B cell (primary cell): ENCODE measurements at regions not wholly inside any gene's neighbourhood (a gene's known extent, or its start where the extent isn't known, plus 50 kb on each side); places are given as distances from the start of the nearest gene placed in this dataset.
"Not testable (repeated sequence)": the region's sequence is repeated elsewhere in the genome, so short reads cannot be mapped to it uniquely, and the experiment has no call there.

Source experiments
- ATAC-seq: fragments of 200-7000 bp; cut with Tn5 transposase; one replicate; pipeline ENCODE4 v1.10.0; 2021; ENCODE audit warnings: low read depth, mild to moderate bottlenecking, moderate number of reproducible peaks, moderate library complexity
- CTCF ChIA-PET: fragments of 350-600 bp; sonication (Branson Sonifier 250); formaldehyde crosslinking; loops from one replicate; lab custom pipeline; 2021; ENCODE audit warnings: antibody characterized with exemption, inconsistent platforms; lab: Charles Lee
- POLR2A ChIA-PET: fragments of 350-600 bp; sonication (Branson Sonifier 250); formaldehyde crosslinking; loops from one replicate; lab custom pipeline; 2021; ENCODE audit warnings: antibody characterized with exemption; lab: Charles Lee
- DNase-seq: peaks from one replicate; pipeline ENCODE4 v3.0.0; 2013
- H2AFZ ChIP-seq: 2 replicates; pipeline ENCODE4 v1.6.1; 2012; ENCODE audit warnings: mild to moderate bottlenecking, low read depth, low read length; ENCODE audit not compliant: insufficient read depth, poor library complexity, severe bottlenecking
- H3K27ac ChIP-seq, 2 donors: 1 replicate in 1 of 2; 2 replicates in 1 of 2; pipeline ENCODE4 v1.5.1; 2012 to 2013; ENCODE audit warnings: low read length in 2 of 2, mild to moderate bottlenecking in 2 of 2, moderate library complexity in 1 of 2
- H3K27me3 ChIP-seq, 4 experiments: fragments of 200-600 bp in 1 of 4; sonication (generic) in 1 of 4; replicated peaks in 1 of 4; 1 replicate in 2 of 4; 2 replicates in 2 of 4; pipeline versions ENCODE4 v1.6.1 to v1.7.0; 2013 to 2016; ENCODE audit warnings: low read length in 3 of 4, mild to moderate bottlenecking in 2 of 4, mixed read lengths in 1 of 4, moderate library complexity in 1 of 4; ENCODE audit not compliant: insufficient read depth in 4 of 4, control insufficient read depth in 3 of 4; ENCODE audit errors: control extremely low read depth in 1 of 4
- H3K36me3 ChIP-seq, 2 experiments: replicated peaks in 1 of 2; 1 replicate in 1 of 2; 2 replicates in 1 of 2; pipeline versions ENCODE4 v1.6.1 to v1.7.1; 2013; ENCODE audit warnings: low read length in 1 of 2; ENCODE audit not compliant: insufficient read depth in 2 of 2, control insufficient read depth in 1 of 2; ENCODE audit errors: control extremely low read depth in 1 of 2, extremely low read depth in 1 of 2
- H3K4me1 ChIP-seq, 2 donors: fragments of 200-600 bp in 1 of 2; sonication (generic) in 1 of 2; 1 replicate in 1 of 2; 2 replicates in 1 of 2; pipeline versions ENCODE4 v1.5.1 to v1.6.1; 2013 to 2017; ENCODE audit warnings: low read length in 2 of 2; ENCODE audit not compliant: control insufficient read depth in 2 of 2, insufficient read depth in 2 of 2
- H3K4me2 ChIP-seq: replicated peaks from 2 replicates; pipeline ENCODE3; 2012; ENCODE audit warnings: mild to moderate bottlenecking, low read depth, low read length; ENCODE audit not compliant: poor library complexity, severe bottlenecking
- H3K4me3 ChIP-seq, 5 experiments: fragments of 200-600 bp in 1 of 5; sonication (generic) in 1 of 5; 1 replicate in 3 of 5; 2 replicates in 2 of 5; pipeline versions ENCODE4 v1.5.1 to v1.7.0; 2011 to 2016; ENCODE audit warnings: low read length in 4 of 5, mild to moderate bottlenecking in 4 of 5, low read depth in 2 of 5, control low read depth in 1 of 5, moderate library complexity in 1 of 5; ENCODE audit not compliant: insufficient read depth in 1 of 5; ENCODE audit errors: control extremely low read depth in 1 of 5, extremely low read depth in 1 of 5
- H3K79me2 ChIP-seq: fragments of 200-600 bp; sonication (generic); one replicate; pipeline ENCODE4 v1.6.0; 2016; ENCODE audit warnings: low read length; ENCODE audit not compliant: control insufficient read depth, insufficient read depth
- H3K9ac ChIP-seq: fragments of 200-600 bp; sonication (generic); 2 replicates; pipeline ENCODE4 v1.6.1; 2017; ENCODE audit warnings: mild to moderate bottlenecking, low read length, moderate library complexity
- H3K9me3 ChIP-seq, 3 donors: one replicate each; pipeline versions ENCODE4 v1.6.1 to v1.7.1; 2013; ENCODE audit warnings: low read length in 2 of 3; ENCODE audit not compliant: control insufficient read depth in 2 of 3, insufficient read depth in 1 of 3; ENCODE audit errors: control extremely low read depth in 1 of 3
- H4K20me1 ChIP-seq: 2 replicates; pipeline ENCODE4 v1.6.0; 2012; ENCODE audit warnings: mild to moderate bottlenecking, low read length; ENCODE audit not compliant: insufficient read depth, control insufficient read depth, poor library complexity, severe bottlenecking
- H3K27ac Mint-ChIP-seq: one replicate; pipeline ENCODE4 v1.8.0; 2021; ENCODE audit warnings: mixed read lengths
- H3K27me3 Mint-ChIP-seq: one replicate; pipeline ENCODE4 v1.8.0; 2021; ENCODE audit warnings: mixed read lengths
- H3K4me1 Mint-ChIP-seq: one replicate; pipeline ENCODE4 v1.8.0; 2021; ENCODE audit warnings: mixed read lengths
- H3K4me3 Mint-ChIP-seq: one replicate; pipeline ENCODE4 v1.8.0; 2021; ENCODE audit warnings: mixed read lengths
- H3K9me3 Mint-ChIP-seq: one replicate; pipeline ENCODE4 v1.8.0; 2022; ENCODE audit warnings: mixed read lengths; ENCODE audit not compliant: insufficient read depth
- CTCF ChIP-seq: fragments of 200-600 bp; IDR thresholded peaks from one replicate; pipeline ENCODE4 v1.8.0; 2022; ENCODE audit warnings: antibody characterized with exemption, mild to moderate bottlenecking
- EZH2 ChIP-seq: IDR thresholded peaks from 2 replicates; pipeline ENCODE4 v1.6.1; 2012; ENCODE audit warnings: borderline replicate concordance, low read depth, mild to moderate bottlenecking, moderate library complexity, low read length; ENCODE audit not compliant: insufficient read depth, poor library complexity, severe bottlenecking
- WGBS: methylation state at CpG from one replicate; pipeline ENCODE4 v1.1.5; 2013; ENCODE audit warnings: missing lambda C conversion rate; ENCODE audit not compliant: insufficient coverage; 5-methylcytosine and 5-hydroxymethylcytosine counted together
- intact Hi-C: fragments of 100-400 bp; cut with micrococcal nuclease; formaldehyde crosslinking; loops from one replicate; pipeline ENCODE4 v1.10.0; 2022

GRCh38 chr3:103873021-103873420 is 1438.2 kb downstream of the ZPLD1 start:
- H3K9me3 ChIP-seq: no peaks in the 10 kb centered on the region
- ATAC-seq (no peak), DNase-seq (no peak)
- H3K4me3 ChIP-seq: no peak overlapping the region
- H3K36me3 ChIP-seq: no peaks in the 10 kb centered on the region
- no peak overlapping the region for H2AFZ ChIP-seq
- no peak overlapping the region for H3K4me2 ChIP-seq
- H3K4me1 ChIP-seq: no peaks in the 10 kb centered on the region
- H3K79me2 ChIP-seq: no peaks in the 10 kb centered on the region
- no peak overlapping the region for H3K27ac ChIP-seq
- ChIA-PET CTCF (no interaction called here), POLR2A (no interaction called here)
- no peaks in the 10 kb centered on the region for H4K20me1 ChIP-seq
- no peak overlapping the region for H3K9ac ChIP-seq
- Mint-ChIP-seq H3K27ac (no peak overlapping the region), H3K4me1 (no peaks in the 10 kb centered on the region), H3K4me3 (no peak overlapping the region), H3K27me3 (no peaks in the 10 kb centered on the region), H3K9me3 (no peaks in the 10 kb centered on the region)
- no peak for TF ChIP-seq EZH2
- no peak for TF ChIP-seq CTCF
- intact Hi-C loops: no loop called here
- H3K27me3 ChIP-seq: no peaks in the 10 kb centered on the region

GRCh38 chr3:103873897-103874545 is 1439.2 kb downstream of the ZPLD1 start:
- H3K4me1 ChIP-seq: no peaks in the 10 kb centered on the region
- ChIA-PET POLR2A (no interaction called here), CTCF (no interaction called here)
- Mint-ChIP-seq H3K27ac (no peak overlapping the region), H3K4me1 (no peaks in the 10 kb centered on the region), H3K4me3 (no peak overlapping the region), H3K9me3 (no peaks in the 10 kb centered on the region), H3K27me3 (no peaks in the 10 kb centered on the region)
- H3K27me3 ChIP-seq: no peaks in the 10 kb centered on the region
- ATAC-seq (no peak), DNase-seq (no peak)
- H3K36me3 ChIP-seq: no peaks in the 10 kb centered on the region
- TF ChIP-seq EZH2: no peak
- no peak for TF ChIP-seq CTCF
- intact Hi-C loops: no loop called here
- H3K4me2 ChIP-seq: no peak overlapping the region
- no peak overlapping the region for H3K4me3 ChIP-seq
- H3K9me3 ChIP-seq: no peaks in the 10 kb centered on the region
- H2AFZ ChIP-seq: no peak overlapping the region
- no peaks in the 10 kb centered on the region for H3K79me2 ChIP-seq
- H4K20me1 ChIP-seq: no peaks in the 10 kb centered on the region
- no peak overlapping the region for H3K27ac ChIP-seq
- WGBS: 100% methylated on average over 1 of the region's 2 CpGs
- no peak overlapping the region for H3K9ac ChIP-seq

GRCh38 chr3:103881809-103882208 is 1447.0 kb downstream of the ZPLD1 start:
- H3K4me3 Mint-ChIP-seq, H3K36me3 ChIP-seq, intact Hi-C loops, H4K20me1 ChIP-seq, H3K9me3 Mint-ChIP-seq, H3K4me2 ChIP-seq, DNase-seq, H3K9ac ChIP-seq, H3K27me3 ChIP-seq, H3K79me2 ChIP-seq, H3K4me3 ChIP-seq, H2AFZ ChIP-seq, CTCF ChIA-PET, H3K27ac Mint-ChIP-seq, H3K9me3 ChIP-seq, H3K27ac ChIP-seq, ATAC-seq, H3K4me1 ChIP-seq, H3K4me1 Mint-ChIP-seq, POLR2A ChIA-PET, H3K27me3 Mint-ChIP-seq: not testable (repeated sequence)
